Smooth muscle cell (in vitro differentiated cells): ENCODE measurements at regions not wholly inside any gene's neighbourhood (a gene's known extent, or its start where the extent isn't known, plus 50 kb on each side); places are given as distances from the start of the nearest gene placed in this dataset.
"Not testable (repeated sequence)": the region's sequence is repeated elsewhere in the genome, so short reads cannot be mapped to it uniquely, and the experiment has no call there.

ENCODE experiments used
- DNase-seq: peaks from one replicate; lab custom pipeline; 2025; ENCODE audit not compliant: unreplicated experiment; lab: John Stamatoyannopoulos, UW
- H2AFZ ChIP-seq: fragments of 200-600 bp; sonication (generic); 2 replicates; pipeline ENCODE4 v1.6.0; 2016; ENCODE audit warnings: antibody characterized with exemption, low read depth, mild to moderate bottlenecking
- H3F3A ChIP-seq: fragments of 200-600 bp; sonication (generic); 2 replicates; pipeline ENCODE4 v1.6.0; 2017; ENCODE audit warnings: antibody characterized with exemption, low read depth
- H3K27ac ChIP-seq: fragments of 200-600 bp; sonication (generic); 2 replicates; pipeline ENCODE4 v1.5.1; 2016; ENCODE audit warnings: low read depth, mild to moderate bottlenecking
- H3K27me3 ChIP-seq: fragments of 200-600 bp; sonication (generic); 2 replicates; pipeline ENCODE4 v1.6.1; 2016; ENCODE audit warnings: low read depth, mild to moderate bottlenecking
- H3K36me3 ChIP-seq: fragments of 200-600 bp; sonication (generic); 2 replicates; pipeline ENCODE4 v1.5.1; 2016; ENCODE audit warnings: low read depth
- H3K4me1 ChIP-seq: fragments of 200-600 bp; sonication (generic); 2 replicates; pipeline ENCODE4 v1.5.1; 2016; ENCODE audit warnings: low read depth
- H3K4me2 ChIP-seq: fragments of 200-600 bp; sonication (generic); 2 replicates; pipeline ENCODE4 v1.6.0; 2016; ENCODE audit warnings: mild to moderate bottlenecking
- H3K4me3 ChIP-seq: fragments of 200-600 bp; sonication (generic); 2 replicates; pipeline ENCODE4 v1.5.1; 2016; ENCODE audit warnings: mild to moderate bottlenecking
- H3K79me2 ChIP-seq: fragments of 200-600 bp; sonication (generic); 2 replicates; pipeline ENCODE4 v1.6.0; 2016; ENCODE audit warnings: low read depth, mild to moderate bottlenecking
- H3K9ac ChIP-seq: fragments of 200-600 bp; sonication (generic); 2 replicates; pipeline ENCODE4 v1.6.0; 2016; ENCODE audit warnings: low read depth
- H3K9me3 ChIP-seq: fragments of 200-600 bp; sonication (generic); replicated peaks from 2 replicates; pipeline ENCODE4 v1.5.1; 2016; ENCODE audit warnings: low read depth
- H4K20me1 ChIP-seq: fragments of 200-600 bp; sonication (generic); 2 replicates; pipeline ENCODE4 v1.6.0; 2016; ENCODE audit warnings: low read depth
- WGBS: methylation state at CpG from one replicate; pipeline ENCODE4 v1.1.7; 2016; ENCODE audit warnings: low lambda C conversion rate; 5-methylcytosine and 5-hydroxymethylcytosine counted together
- TF ChIP-seq, protein P1 (sequence below): fragments of 200-600 bp; sonication (generic); IDR thresholded peaks from 2 replicates; pipeline ENCODE4 v1.5.1; 2017; ENCODE audit warnings: borderline replicate concordance, mild to moderate bottlenecking, antibody characterized with exemption; ENCODE audit not compliant: insufficient read depth, poor library complexity, severe bottlenecking

DNA sequence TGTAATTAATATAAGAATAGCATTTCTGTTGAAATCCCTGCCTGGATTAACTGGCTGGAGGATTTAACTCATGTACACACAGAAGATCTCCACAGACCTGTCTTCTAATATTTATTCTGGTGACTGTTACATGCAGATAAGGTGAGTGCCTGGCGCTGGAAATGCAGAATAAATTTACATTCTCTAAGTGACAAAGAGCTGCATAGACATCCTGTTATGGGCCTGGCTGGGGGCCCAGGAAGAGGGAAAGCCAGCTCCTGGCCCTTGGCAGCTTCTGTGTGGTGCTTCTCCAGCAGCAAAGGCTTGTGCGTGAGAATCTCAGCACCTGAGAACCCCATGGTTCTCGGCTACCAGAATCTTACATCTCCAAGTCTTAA lies 446.6 kb downstream of the PTPRU start:
- Histone ChIP-seq H3K36me3 (no peaks in the 10 kb centered on the region), H3K9me3 (no peaks in the 10 kb centered on the region), H3F3A (peaks cover 6% of the 10 kb centered on the region), H3K27me3 (no peaks in the 10 kb centered on the region), H3K4me3 (no peak overlapping the region), H2AFZ (no peak overlapping the region), H4K20me1 (no peaks in the 10 kb centered on the region), H3K79me2 (no peaks in the 10 kb centered on the region), H3K4me1 (peaks cover 9% of the 10 kb centered on the region), H3K9ac (no peak overlapping the region), H3K27ac (no peak overlapping the region), H3K4me2 (peak overlapping the region; percentile 17)
- TF ChIP-seq, protein P1, sequence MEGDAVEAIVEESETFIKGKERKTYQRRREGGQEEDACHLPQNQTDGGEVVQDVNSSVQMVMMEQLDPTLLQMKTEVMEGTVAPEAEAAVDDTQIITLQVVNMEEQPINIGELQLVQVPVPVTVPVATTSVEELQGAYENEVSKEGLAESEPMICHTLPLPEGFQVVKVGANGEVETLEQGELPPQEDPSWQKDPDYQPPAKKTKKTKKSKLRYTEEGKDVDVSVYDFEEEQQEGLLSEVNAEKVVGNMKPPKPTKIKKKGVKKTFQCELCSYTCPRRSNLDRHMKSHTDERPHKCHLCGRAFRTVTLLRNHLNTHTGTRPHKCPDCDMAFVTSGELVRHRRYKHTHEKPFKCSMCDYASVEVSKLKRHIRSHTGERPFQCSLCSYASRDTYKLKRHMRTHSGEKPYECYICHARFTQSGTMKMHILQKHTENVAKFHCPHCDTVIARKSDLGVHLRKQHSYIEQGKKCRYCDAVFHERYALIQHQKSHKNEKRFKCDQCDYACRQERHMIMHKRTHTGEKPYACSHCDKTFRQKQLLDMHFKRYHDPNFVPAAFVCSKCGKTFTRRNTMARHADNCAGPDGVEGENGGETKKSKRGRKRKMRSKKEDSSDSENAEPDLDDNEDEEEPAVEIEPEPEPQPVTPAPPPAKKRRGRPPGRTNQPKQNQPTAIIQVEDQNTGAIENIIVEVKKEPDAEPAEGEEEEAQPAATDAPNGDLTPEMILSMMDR = no peak
- 60% methylated on average over 3 of the region's 3 CpGs for WGBS
- DNase-seq = no peak

- Histone ChIP-seq H3K36me3 (no peaks in the 10 kb centered on the region), H3K4me1 (peaks cover 4% of the 10 kb centered on the region), H3K27ac (no peak overlapping the region), H3F3A (peaks cover 3% of the 10 kb centered on the region), H3K27me3 (no peaks in the 10 kb centered on the region), H3K9ac (no peak overlapping the region), H3K4me3 (no peak overlapping the region), H2AFZ (no peak overlapping the region), H3K9me3 (no peaks in the 10 kb centered on the region), H3K4me2 (peak overlapping the region; percentile 17), H3K79me2 (no peaks in the 10 kb centered on the region), H4K20me1 (no peaks in the 10 kb centered on the region)
- no peak for DNase-seq
- 67% methylated on average over 10 of the region's 10 CpGs for WGBS
- TF ChIP-seq, protein P1 = no peak
Observed at GRCh38 chr1:29682171-29682918, 446.0 kb downstream of the PTPRU start.

DNA sequence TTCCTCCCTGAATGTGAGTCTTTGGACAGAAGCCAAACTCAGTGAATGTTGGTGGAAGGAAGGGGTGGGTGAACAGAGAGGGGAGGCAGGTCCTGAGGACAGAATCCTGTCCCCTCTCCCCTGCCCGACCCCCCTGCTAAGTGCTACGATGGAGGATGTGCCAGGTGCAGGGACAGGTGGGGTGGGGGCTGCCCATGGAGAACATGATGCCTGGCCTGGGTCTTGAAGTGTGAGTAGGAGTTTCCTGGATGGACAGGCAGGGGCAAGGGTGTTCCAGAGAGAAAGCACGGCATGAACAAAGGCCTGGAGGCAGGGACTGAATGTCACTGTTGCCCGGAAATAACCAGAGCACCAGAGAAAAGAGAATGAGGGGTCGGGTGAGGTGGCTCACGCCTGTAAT lies 445.1 kb downstream of the PTPRU start:
- not testable (repeated sequence) for H3K4me2 ChIP-seq, H3K4me3 ChIP-seq, H3K9ac ChIP-seq, H3K27me3 ChIP-seq, DNase-seq, H3K4me1 ChIP-seq, H3K79me2 ChIP-seq, H3F3A ChIP-seq, H3K36me3 ChIP-seq, H4K20me1 ChIP-seq, H3K27ac ChIP-seq, H3K9me3 ChIP-seq, H2AFZ ChIP-seq
- 90% methylated on average over 6 of the region's 6 CpGs for WGBS

- TF ChIP-seq, protein P1 = no peak
- no peaks in the 10 kb centered on the region for H4K20me1 ChIP-seq
- H3K4me3 ChIP-seq = no peak overlapping the region
- H2AFZ ChIP-seq = no peak overlapping the region
- no peaks in the 10 kb centered on the region for H3F3A ChIP-seq
- H3K4me1 ChIP-seq = peaks cover 4% of the 10 kb centered on the region
- no peaks in the 10 kb centered on the region for H3K36me3 ChIP-seq
- no peaks in the 10 kb centered on the region for H3K9me3 ChIP-seq
- no peaks in the 10 kb centered on the region for H3K79me2 ChIP-seq
- WGBS = 95% methylated on average over 11 of the region's 11 CpGs
- H3K9ac ChIP-seq = no peak overlapping the region
- H3K27ac ChIP-seq = no peak overlapping the region
- no peaks in the 10 kb centered on the region for H3K27me3 ChIP-seq
- no peak overlapping the region for H3K4me2 ChIP-seq
- DNase-seq = no peak
Observed at GRCh38 chr1:29679828-29680558, 443.7 kb downstream of the PTPRU start.
